ENCODE measurements at regions not wholly inside any gene's neighbourhood (a gene's known extent, or its start where the extent isn't known, plus 50 kb on each side); places are given as distances from the start of the nearest gene placed in this dataset.
"Not testable (repeated sequence)": the region's sequence is repeated elsewhere in the genome, so short reads cannot be mapped to it uniquely, and the experiment has no call there.

- H2AFZ ChIP-seq, result no peak overlapping the region
- peak; percentile 4 for DNase-seq (ENCODE audit: low spot score)
These were observed 133.3 kb upstream of the KIF5B start for GRCh38 chr10:32189400-32190084.

GRCh38 chr10:32188601-32189000, 132.4 kb upstream of the KIF5B start:
- not testable (repeated sequence) for ATAC-seq; H3K4me1 ChIP-seq (ENCODE audit: insufficient read depth); H3K27ac Mint-ChIP-seq; H3K27me3 ChIP-seq (ENCODE audit: insufficient read depth); H3K9me2 ChIP-seq (ENCODE audit: insufficient read depth); H3K4me3 ChIP-seq; H3K27ac ChIP-seq (ENCODE audit: low read depth); H3K36me3 Mint-ChIP-seq (ENCODE audit: low read depth); DNase-seq (ENCODE audit: low spot score); H3K27me3 Mint-ChIP-seq (ENCODE audit: insufficient read depth, low read depth, poor library complexity); H3K36me3 ChIP-seq (ENCODE audit: insufficient read depth); H4K20me1 ChIP-seq (replicated peaks; ENCODE audit: insufficient read depth); H3K4me3 Mint-ChIP-seq; H2AFZ ChIP-seq; H3K9me3 Mint-ChIP-seq; H3K4me2 ChIP-seq; H3F3A ChIP-seq (replicated peaks; ENCODE audit: low read depth); H3K4me1 Mint-ChIP-seq; H3K79me2 ChIP-seq (replicated peaks; ENCODE audit: insufficient read depth)

More at GRCh38 chr10:32189400-32190084, 133.3 kb upstream of the KIF5B start:
- Histone ChIP-seq H3F3A (replicated peaks; ENCODE audit: low read depth) (no peaks in the 10 kb centered on the region), H3K27ac (ENCODE audit: low read depth) (no peak overlapping the region), H3K4me1 (ENCODE audit: insufficient read depth) (no peaks in the 10 kb centered on the region), H3K4me2 (no peak overlapping the region), H4K20me1 (replicated peaks; ENCODE audit: insufficient read depth) (no peaks in the 10 kb centered on the region), H3K36me3 (ENCODE audit: insufficient read depth) (no peaks in the 10 kb centered on the region), H3K79me2 (replicated peaks; ENCODE audit: insufficient read depth) (no peaks in the 10 kb centered on the region), H3K9me2 (ENCODE audit: insufficient read depth) (peaks cover 4% of the 10 kb centered on the region), H3K4me3 (no peak overlapping the region), H3K27me3 (ENCODE audit: insufficient read depth) (no peaks in the 10 kb centered on the region)
- ATAC-seq, result no peak
- Mint-ChIP-seq H3K27me3 (ENCODE audit: insufficient read depth, low read depth, poor library complexity) (no peaks in the 10 kb centered on the region), H3K4me1 (no peaks in the 10 kb centered on the region), H3K9me3 (peaks cover 2% of the 10 kb centered on the region; the same call in 1 of the 3 replicates), H3K27ac (no peak overlapping the region), H3K36me3 (ENCODE audit: low read depth) (no peaks in the 10 kb centered on the region), H3K4me3 (no peak overlapping the region)
- TF ChIP-seq ZNF114 (CRISPR knock-in tag; IDR thresholded peaks at IDR 0.05) (no peak), ZNF331 (CRISPR knock-in tag; IDR thresholded peaks at IDR 0.05; ENCODE audit: low read depth) (no peak), JUNB (IDR thresholded peaks at IDR 0.05; ENCODE audit: unreplicated experiment) (no peak), CREB1 (CRISPR knock-in tag; IDR thresholded peaks at IDR 0.05; ENCODE audit: low read depth) (no peak), NANOG (IDR thresholded peaks at IDR 0.05; ENCODE audit: borderline replicate concordance) (no peak), REST (IDR thresholded peaks at IDR 0.05; ENCODE audit: unreplicated experiment) (no peak)

GRCh38 chr10:32187686-32188085, 131.5 kb upstream of the KIF5B start:
- no peaks in the 10 kb centered on the region for H4K20me1 ChIP-seq (replicated peaks; ENCODE audit: insufficient read depth)
- no peak for DNase-seq (ENCODE audit: low spot score)
- no peaks in the 10 kb centered on the region for H3K36me3 ChIP-seq (ENCODE audit: insufficient read depth)
- H3K9me2 ChIP-seq (ENCODE audit: insufficient read depth), result peaks cover 4% of the 10 kb centered on the region
- H3K27ac ChIP-seq (ENCODE audit: low read depth), result no peak overlapping the region
- no peak for ATAC-seq
- no peaks in the 10 kb centered on the region for H3F3A ChIP-seq (replicated peaks; ENCODE audit: low read depth)
- Mint-ChIP-seq H3K27ac (no peak overlapping the region), H3K4me3 (no peak overlapping the region), H3K9me3 (peaks cover 2% of the 10 kb centered on the region; the same call in 1 of the 3 replicates), H3K36me3 (ENCODE audit: low read depth) (no peaks in the 10 kb centered on the region), H3K27me3 (ENCODE audit: insufficient read depth, low read depth, poor library complexity) (no peaks in the 10 kb centered on the region), H3K4me1 (no peaks in the 10 kb centered on the region)
- no peaks in the 10 kb centered on the region for H3K27me3 ChIP-seq (ENCODE audit: insufficient read depth)
- H3K4me3 ChIP-seq, result no peak overlapping the region
- H3K4me2 ChIP-seq, result no peak overlapping the region
- no peaks in the 10 kb centered on the region for H3K4me1 ChIP-seq (ENCODE audit: insufficient read depth)
- no peaks in the 10 kb centered on the region for H3K79me2 ChIP-seq (replicated peaks; ENCODE audit: insufficient read depth)
- peak overlapping the region; percentile 32; the same call in 1 of the 2 replicates for H2AFZ ChIP-seq
- TF ChIP-seq JUNB (IDR thresholded peaks at IDR 0.05; ENCODE audit: unreplicated experiment) (no peak), ZNF331 (CRISPR knock-in tag; IDR thresholded peaks at IDR 0.05; ENCODE audit: low read depth) (no peak), POLR2AphosphoS5 (IDR thresholded peaks at IDR 0.05; ENCODE audit: low read depth) (no peak), STAT1 (IDR thresholded peaks at IDR 0.05; ENCODE audit: unreplicated experiment) (no peak), ZNF114 (CRISPR knock-in tag; IDR thresholded peaks at IDR 0.05) (no peak), EZH2 (IDR thresholded peaks at IDR 0.05; ENCODE audit: low read depth, unreplicated experiment) (no peak)
